Adipocyte (in vitro differentiated cells): ENCODE measurements at regions not wholly inside any gene's neighbourhood (a gene's known extent, or its start where the extent isn't known, plus 50 kb on each side); places are given as distances from the start of the nearest gene placed in this dataset.
A peak's percentile ranks its signal among the peaks of the same experiment; 100 is the strongest.

Source experiments
- DNase-seq: peaks from one replicate; pipeline ENCODE4 v3.0.0-alpha.2; 2015; ENCODE audit warnings: low read depth
- H3K27me3 ChIP-seq: replicated peaks from 2 replicates; pipeline ENCODE4 v1.7.0; 2013; ENCODE audit warnings: mild to moderate bottlenecking, low read length, moderate library complexity; ENCODE audit not compliant: control insufficient read depth, insufficient read depth
- H3K36me3 ChIP-seq: 2 replicates; pipeline ENCODE4 v1.7.0; 2013; ENCODE audit warnings: low read length, mild to moderate bottlenecking, moderate library complexity; ENCODE audit not compliant: control insufficient read depth, insufficient read depth, severe bottlenecking
- H3K4me1 ChIP-seq: 2 replicates; pipeline ENCODE4 v1.7.0; 2013; ENCODE audit warnings: mild to moderate bottlenecking, low read length, moderate library complexity; ENCODE audit not compliant: control insufficient read depth, insufficient read depth
- H3K4me3 ChIP-seq: 2 replicates; pipeline ENCODE4 v1.7.0; 2013; ENCODE audit warnings: mild to moderate bottlenecking, low read length, moderate library complexity
- H3K9ac ChIP-seq: 2 replicates; pipeline ENCODE4 v1.7.0; 2013; ENCODE audit warnings: mild to moderate bottlenecking, low read length, moderate library complexity
- H3K9me3 ChIP-seq: 2 replicates; pipeline ENCODE4 v1.7.0; 2013; ENCODE audit warnings: mild to moderate bottlenecking, low read length, moderate library complexity; ENCODE audit not compliant: control insufficient read depth

- H3K4me1 ChIP-seq = no peaks in the 10 kb centered on the region
- H3K27me3 ChIP-seq = no peaks in the 10 kb centered on the region
- no peaks in the 10 kb centered on the region for H3K9me3 ChIP-seq
- H3K4me3 ChIP-seq = no peak overlapping the region
- no peak overlapping the region for H3K9ac ChIP-seq
- H3K36me3 ChIP-seq = no peaks in the 10 kb centered on the region
- DNase-seq = no peak
These were observed 1422.9 kb upstream of the TMEM132C start for GRCh38 chr12:126843915-126844669.

GRCh38 chr12:126847005-126847629, 1419.9 kb upstream of the TMEM132C start:
- Histone ChIP-seq H3K9me3 (no peaks in the 10 kb centered on the region), H3K36me3 (no peaks in the 10 kb centered on the region), H3K4me1 (no peaks in the 10 kb centered on the region), H3K4me3 (no peak overlapping the region), H3K27me3 (no peaks in the 10 kb centered on the region), H3K9ac (no peak overlapping the region)
- no peak for DNase-seq

DNA sequence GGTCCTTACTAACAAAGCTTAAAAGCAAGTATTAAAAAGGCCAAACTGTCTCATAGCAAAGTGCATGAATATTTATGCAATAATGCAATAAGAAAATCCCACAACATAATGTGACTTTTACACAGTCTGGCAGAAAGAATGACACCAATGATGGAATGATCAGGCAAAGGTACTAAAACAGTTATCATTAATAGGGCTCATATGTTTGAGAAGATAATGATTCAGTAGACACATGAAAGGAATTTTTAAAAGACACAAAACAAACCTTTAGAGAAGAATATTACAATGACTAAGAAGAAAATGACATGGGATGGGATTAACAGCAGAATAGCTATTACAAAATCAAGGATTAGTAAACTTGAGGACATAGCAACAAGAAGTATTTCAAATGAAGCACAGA, 1411.2 kb upstream of the TMEM132C start:
- Histone ChIP-seq H3K36me3 (no peaks in the 10 kb centered on the region), H3K27me3 (no peaks in the 10 kb centered on the region), H3K9ac (no peak overlapping the region), H3K9me3 (no peaks in the 10 kb centered on the region), H3K4me3 (no peak overlapping the region), H3K4me1 (no peaks in the 10 kb centered on the region)
- no peak for DNase-seq

DNA sequence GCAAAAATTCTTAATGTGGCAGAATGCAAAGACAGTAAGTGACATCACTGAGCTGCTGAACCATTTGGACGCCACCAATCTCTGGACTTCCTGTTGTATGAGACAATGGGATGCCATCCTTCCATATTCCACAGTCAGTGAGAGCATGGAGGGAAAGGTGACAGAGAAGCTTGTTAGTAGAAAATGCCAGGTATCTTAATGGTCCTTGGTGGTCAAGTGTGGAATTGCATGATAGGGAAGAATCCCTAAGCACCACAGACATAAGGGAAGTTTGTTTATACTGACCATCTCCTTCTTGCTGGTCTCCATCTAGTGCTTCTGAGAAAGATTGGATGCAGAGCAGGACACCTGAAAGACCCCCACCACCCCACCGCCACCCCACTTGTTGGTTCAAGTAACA, 1410.0 kb upstream of the TMEM132C start:
- Histone ChIP-seq H3K9ac (no peak overlapping the region), H3K36me3 (no peaks in the 10 kb centered on the region), H3K4me1 (no peaks in the 10 kb centered on the region), H3K27me3 (no peaks in the 10 kb centered on the region), H3K4me3 (no peak overlapping the region), H3K9me3 (no peaks in the 10 kb centered on the region)
- DNase-seq = no peak

GRCh38 chr12:126858560-126858959, 1408.4 kb upstream of the TMEM132C start:
- no peak for DNase-seq
- Histone ChIP-seq H3K4me1 (no peaks in the 10 kb centered on the region), H3K27me3 (no peaks in the 10 kb centered on the region), H3K9me3 (no peaks in the 10 kb centered on the region), H3K9ac (no peak overlapping the region), H3K4me3 (no peak overlapping the region), H3K36me3 (no peaks in the 10 kb centered on the region)

GRCh38 chr12:126860210-126860609, 1406.8 kb upstream of the TMEM132C start:
- Histone ChIP-seq H3K36me3 (no peaks in the 10 kb centered on the region), H3K27me3 (no peaks in the 10 kb centered on the region), H3K4me1 (no peaks in the 10 kb centered on the region), H3K9ac (no peak overlapping the region), H3K9me3 (no peaks in the 10 kb centered on the region), H3K4me3 (no peak overlapping the region)
- no peak for DNase-seq

DNA sequence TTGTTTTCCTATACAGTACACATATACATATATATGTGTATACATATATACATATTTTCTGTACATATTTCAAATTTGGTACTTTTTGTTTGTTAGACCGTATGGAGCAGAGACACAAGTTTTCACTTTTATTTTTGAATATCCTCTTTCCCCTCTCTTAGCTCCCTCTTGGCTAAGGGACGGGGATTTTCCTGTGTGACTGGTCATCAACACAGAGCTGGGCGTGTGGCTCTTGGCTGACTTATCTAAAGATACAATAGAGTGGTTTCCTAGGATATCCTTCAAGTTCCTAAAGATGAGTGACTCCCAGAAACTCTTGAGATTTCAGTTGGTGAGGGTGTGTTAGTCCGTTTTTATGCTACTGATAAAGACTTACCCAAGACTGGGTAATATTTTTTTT, 1404.5 kb upstream of the TMEM132C start:
- no peak overlapping the region for H3K4me3 ChIP-seq
- no peak overlapping the region for H3K9ac ChIP-seq
- no peaks in the 10 kb centered on the region for H3K4me1 ChIP-seq
- H3K9me3 ChIP-seq = no peaks in the 10 kb centered on the region
- no peak for DNase-seq
- H3K27me3 ChIP-seq = no peaks in the 10 kb centered on the region
- no peaks in the 10 kb centered on the region for H3K36me3 ChIP-seq

DNA sequence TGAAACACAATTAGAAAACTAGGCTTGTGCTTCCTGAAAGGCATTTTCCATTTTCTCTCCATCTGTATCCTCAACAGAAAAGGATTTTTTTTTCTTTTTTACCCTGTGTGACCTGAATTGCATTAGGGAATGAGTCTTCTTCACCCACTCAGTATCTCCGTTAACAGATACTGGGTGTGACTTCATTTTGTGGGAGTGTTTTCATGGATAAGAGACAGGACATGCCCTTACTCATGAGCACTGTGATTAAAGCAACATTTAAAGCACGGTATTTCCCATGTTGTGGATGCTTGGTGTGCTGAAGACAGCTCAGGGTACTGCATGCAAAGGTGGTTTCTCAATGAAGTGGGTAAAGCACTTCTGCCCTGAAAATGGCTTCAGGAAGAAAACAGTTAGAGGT, 1397.3 kb upstream of the TMEM132C start:
- DNase-seq = no peak

DNA sequence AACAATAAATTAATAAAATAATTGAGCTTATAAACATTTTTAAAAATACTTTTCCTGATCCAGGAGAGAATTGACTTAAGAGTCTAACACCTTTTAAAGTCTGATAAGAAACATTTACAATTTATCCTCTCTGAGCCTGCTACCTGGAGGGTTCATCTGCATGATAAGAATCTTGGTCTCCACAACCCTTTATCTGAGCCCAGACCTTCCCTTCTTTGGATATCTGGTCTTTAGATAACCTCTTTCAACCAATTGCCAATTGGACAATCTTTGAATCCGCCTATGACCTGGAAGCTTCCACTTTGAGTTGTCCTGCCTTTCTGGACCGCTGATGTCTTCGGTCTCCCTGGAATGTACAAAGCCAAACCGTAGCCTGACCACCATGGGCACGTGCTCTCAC, 1393.3 kb upstream of the TMEM132C start:
- no peak for DNase-seq
- H3K4me3 ChIP-seq = no peak overlapping the region
- H3K27me3 ChIP-seq = peaks cover 9% of the 10 kb centered on the region
- no peaks in the 10 kb centered on the region for H3K36me3 ChIP-seq
- H3K9ac ChIP-seq = no peak overlapping the region
- H3K9me3 ChIP-seq = no peaks in the 10 kb centered on the region
- no peaks in the 10 kb centered on the region for H3K4me1 ChIP-seq

More for the DNA sequence above, 1397.3 kb upstream of the TMEM132C start:
- Histone ChIP-seq H3K4me1 (no peaks in the 10 kb centered on the region), H3K36me3 (no peaks in the 10 kb centered on the region), H3K4me3 (no peak overlapping the region), H3K9me3 (no peaks in the 10 kb centered on the region), H3K9ac (no peak overlapping the region), H3K27me3 (no peaks in the 10 kb centered on the region)

- Histone ChIP-seq H3K36me3 (no peaks in the 10 kb centered on the region), H3K9me3 (no peaks in the 10 kb centered on the region), H3K4me1 (no peaks in the 10 kb centered on the region), H3K27me3 (peaks cover 9% of the 10 kb centered on the region), H3K4me3 (no peak overlapping the region), H3K9ac (no peak overlapping the region)
- peak; percentile 63 for DNase-seq
These were observed 1392.4 kb upstream of the TMEM132C start for GRCh38 chr12:126874427-126875026.

- Histone ChIP-seq H3K9ac (no peak overlapping the region), H3K36me3 (no peaks in the 10 kb centered on the region), H3K4me3 (no peak overlapping the region), H3K27me3 (peaks cover 16% of the 10 kb centered on the region), H3K9me3 (no peaks in the 10 kb centered on the region), H3K4me1 (no peaks in the 10 kb centered on the region)
- no peak for DNase-seq
These were observed 1387.1 kb upstream of the TMEM132C start for GRCh38 chr12:126879842-126880241.
